SH-SY5Y (cell line): ENCODE measurements at regions not wholly inside any gene's neighbourhood (a gene's known extent, or its start where the extent isn't known, plus 50 kb on each side); places are given as distances from the start of the nearest gene placed in this dataset.

Experiments
- GATA2 ChIP-seq: IDR thresholded peaks from 2 replicates; pipeline ENCODE4 v1.6.1; 2011; ENCODE audit warnings: mild to moderate bottlenecking, low read depth, low read length
- GATA3 ChIP-seq: IDR thresholded peaks from 2 replicates; pipeline ENCODE4 v1.6.1; 2011; ENCODE audit warnings: low read depth, mild to moderate bottlenecking, low read length, moderate library complexity

- no peak for TF ChIP-seq GATA2
- no peak for TF ChIP-seq GATA3
These were observed 233.8 kb downstream of the PIK3R1 start for GRCh38 chr5:68449380-68449779.
